Liver (tissue), 7 donors: ENCODE measurements at regions not wholly inside any gene's neighbourhood (a gene's known extent, or its start where the extent isn't known, plus 50 kb on each side); places are given as distances from the start of the nearest gene placed in this dataset.
"Not testable (repeated sequence)": the region's sequence is repeated elsewhere in the genome, so short reads cannot be mapped to it uniquely, and the experiment has no call there.

Source experiments
- DNase-seq: peaks from one replicate; pipeline ENCODE4 v3.0.0-alpha.2; 2017; ENCODE audit warnings: low spot score
- H3K27ac ChIP-seq, 2 donors: one replicate each; pipeline ENCODE4 v1.7.0; 2013; ENCODE audit warnings: inconsistent platforms in 2 of 2, low read length in 2 of 2, control low read depth in 1 of 2, low read depth in 1 of 2, mild to moderate bottlenecking in 1 of 2
- H3K27me3 ChIP-seq, 4 donors: one replicate each; pipeline versions ENCODE4 v1.6.1 to v1.7.0; 2013; ENCODE audit warnings: low read length in 3 of 4, inconsistent platforms in 1 of 4, mild to moderate bottlenecking in 1 of 4, moderate library complexity in 1 of 4; ENCODE audit not compliant: control insufficient read depth in 4 of 4, insufficient read depth in 4 of 4
- H3K36me3 ChIP-seq, 4 donors: one replicate each; pipeline versions ENCODE4 v1.6.1 to v1.7.0; 2013; ENCODE audit warnings: low read length in 3 of 4, mild to moderate bottlenecking in 3 of 4, low read depth in 1 of 4, moderate library complexity in 1 of 4; ENCODE audit not compliant: control insufficient read depth in 4 of 4, insufficient read depth in 3 of 4
- H3K4me1 ChIP-seq, 4 donors: one replicate each; pipeline versions ENCODE4 v1.6.1 to v1.7.0; 2013; ENCODE audit warnings: low read length in 3 of 4, mild to moderate bottlenecking in 3 of 4, moderate library complexity in 1 of 4; ENCODE audit not compliant: control insufficient read depth in 4 of 4, insufficient read depth in 4 of 4
- H3K4me3 ChIP-seq, 3 donors: one replicate each; pipeline versions ENCODE4 v1.6.1 to v1.7.0; 2013; ENCODE audit warnings: low read length in 3 of 3, control low read depth in 1 of 3, low read depth in 1 of 3, mild to moderate bottlenecking in 1 of 3
- H3K9ac ChIP-seq, 2 donors: one replicate each; pipeline ENCODE4 v1.7.0; 2013; ENCODE audit warnings: low read length in 2 of 2, mild to moderate bottlenecking in 2 of 2, moderate library complexity in 2 of 2, control low read depth in 1 of 2, low read depth in 1 of 2
- H3K9me3 ChIP-seq, 4 donors: one replicate each; pipeline versions ENCODE4 v1.6.1 to v1.7.0; 2013; ENCODE audit warnings: low read length in 3 of 4; ENCODE audit not compliant: control insufficient read depth in 4 of 4
- RAD21 ChIP-seq, 2 donors: IDR thresholded peaks; 2 replicates each; pipeline ENCODE4 v1.6.1; 2016; ENCODE audit warnings: antibody characterized with exemption in 2 of 2, mild to moderate bottlenecking in 2 of 2
- WGBS: extraction: QIAGEN DNeasy Blood & Tissue Kit; methylation state at CpG from one replicate; pipeline ENCODE4 v1.1.7; 2013; 5-methylcytosine and 5-hydroxymethylcytosine counted together
- donor health status: healthy.
- donor health status: healthy.
- donor health status: healthy.
- donor health status: healthy.

GRCh38 chr21:5114468-5114867 is 5406.9 kb upstream of the TPTE start:
- not testable (repeated sequence) for H3K27ac ChIP-seq, H3K36me3 ChIP-seq, H3K9ac ChIP-seq, H3K4me1 ChIP-seq, H3K9me3 ChIP-seq, H3K4me3 ChIP-seq, H3K27me3 ChIP-seq, DNase-seq
- no CpG with 5 or more reads among the region's 8 CpGs for WGBS
- TF ChIP-seq RAD21 (IDR thresholded peaks at IDR 0.05) = peak in 1 of 2 donors; percentile 10

- not testable (repeated sequence) for H3K9me3 ChIP-seq, H3K9ac ChIP-seq, H3K4me3 ChIP-seq, H3K27ac ChIP-seq, H3K27me3 ChIP-seq, H3K4me1 ChIP-seq, DNase-seq, H3K36me3 ChIP-seq
- 38% methylated on average over 19 of the region's 24 CpGs for WGBS
Measured at GRCh38 chr21:5114893-5115645, 5406.3 kb upstream of the TPTE start.

GRCh38 chr21:5115646-5116343 is 5405.6 kb upstream of the TPTE start:
- H3K9ac ChIP-seq, H3K4me1 ChIP-seq, H3K9me3 ChIP-seq, H3K36me3 ChIP-seq, H3K27me3 ChIP-seq, H3K4me3 ChIP-seq, H3K27ac ChIP-seq, DNase-seq: not testable (repeated sequence)
- 64% methylated on average over 19 of the region's 24 CpGs for WGBS

DNA sequence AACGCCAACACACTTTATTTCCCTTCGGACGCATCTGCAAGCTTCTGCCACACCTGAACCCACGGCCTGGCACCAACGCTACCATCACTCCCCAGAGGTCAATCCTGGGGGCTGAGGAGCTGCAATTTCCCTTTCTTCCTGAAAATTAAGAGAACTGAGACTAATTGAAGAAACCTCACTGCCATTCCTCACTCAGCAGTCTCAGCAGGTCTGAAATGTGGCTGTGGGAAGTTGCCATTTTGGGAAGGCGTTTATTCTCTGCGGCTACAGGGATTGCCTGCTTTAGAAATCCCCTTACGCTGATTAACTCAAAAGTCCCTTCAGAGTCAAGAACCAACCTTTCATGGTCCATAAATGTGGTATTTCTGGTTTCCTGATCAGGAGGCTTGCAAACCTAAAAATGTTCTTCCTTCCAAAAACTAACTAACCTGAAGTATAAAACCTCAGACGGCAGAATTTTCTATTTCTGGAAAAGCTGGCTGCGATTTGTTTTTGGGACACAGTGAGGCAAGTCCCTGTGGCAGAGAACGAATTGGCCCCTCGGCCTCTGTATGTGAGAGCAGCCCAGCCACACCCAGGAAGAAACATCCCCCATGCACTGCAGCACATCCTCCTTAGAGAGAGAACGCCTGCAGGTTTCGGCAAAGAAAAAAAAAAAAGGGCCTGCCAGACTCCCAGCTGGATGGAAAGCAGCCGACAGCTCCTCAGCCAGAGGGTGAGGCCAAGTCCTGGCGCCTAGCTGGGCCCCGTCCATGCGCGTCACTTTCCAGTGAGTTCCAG is 5404.8 kb upstream of the TPTE start:
- not testable (repeated sequence) for H3K27ac ChIP-seq, H3K9ac ChIP-seq, H3K36me3 ChIP-seq, H3K4me3 ChIP-seq, H3K27me3 ChIP-seq, H3K9me3 ChIP-seq, DNase-seq, H3K4me1 ChIP-seq
- WGBS = 78% methylated on average over 2 of the region's 19 CpGs

GRCh38 chr21:5117135-5117534 is 5404.2 kb upstream of the TPTE start:
- H3K9ac ChIP-seq, H3K9me3 ChIP-seq, H3K27me3 ChIP-seq, DNase-seq, H3K36me3 ChIP-seq, H3K4me1 ChIP-seq, H3K27ac ChIP-seq, H3K4me3 ChIP-seq: not testable (repeated sequence)
- 76% methylated on average over 5 of the region's 15 CpGs for WGBS

- not testable (repeated sequence) for DNase-seq, H3K27me3 ChIP-seq, H3K9me3 ChIP-seq, H3K36me3 ChIP-seq, H3K4me1 ChIP-seq, H3K4me3 ChIP-seq, H3K9ac ChIP-seq, H3K27ac ChIP-seq
- 83% methylated on average over 10 of the region's 17 CpGs for WGBS
Measured at GRCh38 chr21:5117666-5118295, 5403.6 kb upstream of the TPTE start.

- H3K4me3 ChIP-seq, H3K36me3 ChIP-seq, H3K9ac ChIP-seq, DNase-seq, H3K27me3 ChIP-seq, H3K9me3 ChIP-seq, H3K4me1 ChIP-seq, H3K27ac ChIP-seq: not testable (repeated sequence)
- WGBS = 85% methylated on average over 6 of the region's 17 CpGs
Measured at GRCh38 chr21:5118296-5118679, 5403.1 kb upstream of the TPTE start.

DNA sequence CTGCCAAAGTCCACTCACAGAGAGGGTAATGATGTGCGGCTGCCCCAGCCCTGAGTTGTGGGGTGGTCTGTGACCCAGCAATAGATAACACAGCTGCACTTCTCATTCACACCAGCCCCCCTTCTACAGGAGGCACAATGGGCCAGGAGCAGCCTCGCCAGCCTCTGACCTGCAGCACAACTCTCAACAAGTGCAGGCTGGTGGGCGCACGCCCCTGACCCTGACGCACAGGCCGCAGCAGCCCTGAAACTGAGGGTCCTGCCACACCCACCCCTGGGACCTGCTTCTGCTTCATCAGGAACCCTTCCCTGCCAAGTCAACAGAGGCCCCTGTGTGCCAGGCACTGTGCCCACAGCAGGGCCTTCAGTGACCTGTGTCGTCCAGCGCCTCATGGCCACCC is 5402.2 kb upstream of the TPTE start:
- not testable (repeated sequence) for H3K27me3 ChIP-seq, H3K4me1 ChIP-seq, H3K4me3 ChIP-seq, H3K9me3 ChIP-seq, H3K9ac ChIP-seq, H3K27ac ChIP-seq, DNase-seq, H3K36me3 ChIP-seq
- WGBS = 95% methylated on average over 6 of the region's 8 CpGs
